ENCODE measurements at regions not wholly inside any gene's neighbourhood (a gene's known extent, or its start where the extent isn't known, plus 50 kb on each side); places are given as distances from the start of the nearest gene placed in this dataset.

GRCh38 chr6:88365656-88366055 lies 199.5 kb upstream of the CNR1 start:
- TF ChIP-seq CTCF (IDR thresholded peaks at IDR 0.05): no peak
- TF ChIP-seq POLR2AphosphoS5 (IDR thresholded peaks at IDR 0.05; ENCODE audit: low read depth, low read length): no peak
- no peak for TF ChIP-seq SIN3A (IDR thresholded peaks at IDR 0.05; ENCODE audit: borderline replicate concordance, insufficient read depth, low read depth, low read length)
- no peak for TF ChIP-seq REST (IDR thresholded peaks at IDR 0.05; ENCODE audit: insufficient read depth in 1 of 2, low read depth in 2 of 2, low read length in 1 of 2)
